Effector memory CD8-positive, alpha-beta T cell (primary cell): ENCODE measurements at regions not wholly inside any gene's neighbourhood (a gene's known extent, or its start where the extent isn't known, plus 50 kb on each side); places are given as distances from the start of the nearest gene placed in this dataset.
"Not testable (repeated sequence)": the region's sequence is repeated elsewhere in the genome, so short reads cannot be mapped to it uniquely, and the experiment has no call there.

Experiments used
- ATAC-seq: fragments of 150-1000 bp; cut with Tn5 transposase; replicated peaks from 2 replicates; pipeline ENCODE4 v1.10.0; 2021; ENCODE audit warnings: mild to moderate bottlenecking, moderate library complexity
- DNase-seq, 3 experiments: peaks; one replicate each; pipeline ENCODE4 v3.0.0; 2021
- H3K27ac Mint-ChIP-seq, 2 donors: one replicate each; pipeline ENCODE4 v1.8.0; 2022; ENCODE audit warnings: mild to moderate bottlenecking in 2 of 2, mixed read lengths in 2 of 2, moderate library complexity in 2 of 2
- H3K27me3 Mint-ChIP-seq, 2 donors: one replicate each; pipeline ENCODE4 v1.8.0; 2022; ENCODE audit warnings: mixed read lengths in 2 of 2
- H3K36me3 Mint-ChIP-seq: one replicate; pipeline ENCODE4 v1.8.0; 2022; ENCODE audit warnings: mild to moderate bottlenecking, moderate library complexity, mixed read lengths; ENCODE audit not compliant: insufficient read depth
- H3K4me1 Mint-ChIP-seq, 2 donors: one replicate each; pipeline ENCODE4 v1.8.0; 2022; ENCODE audit warnings: low read depth in 2 of 2, mixed read lengths in 2 of 2
- H3K4me3 Mint-ChIP-seq, 2 donors: one replicate each; pipeline ENCODE4 v1.8.0; 2022; ENCODE audit warnings: mild to moderate bottlenecking in 2 of 2, mixed read lengths in 2 of 2, moderate library complexity in 2 of 2
- H3K9me3 Mint-ChIP-seq, 2 donors: one replicate each; pipeline ENCODE4 v1.8.0; 2022; ENCODE audit warnings: mixed read lengths in 2 of 2

DNA sequence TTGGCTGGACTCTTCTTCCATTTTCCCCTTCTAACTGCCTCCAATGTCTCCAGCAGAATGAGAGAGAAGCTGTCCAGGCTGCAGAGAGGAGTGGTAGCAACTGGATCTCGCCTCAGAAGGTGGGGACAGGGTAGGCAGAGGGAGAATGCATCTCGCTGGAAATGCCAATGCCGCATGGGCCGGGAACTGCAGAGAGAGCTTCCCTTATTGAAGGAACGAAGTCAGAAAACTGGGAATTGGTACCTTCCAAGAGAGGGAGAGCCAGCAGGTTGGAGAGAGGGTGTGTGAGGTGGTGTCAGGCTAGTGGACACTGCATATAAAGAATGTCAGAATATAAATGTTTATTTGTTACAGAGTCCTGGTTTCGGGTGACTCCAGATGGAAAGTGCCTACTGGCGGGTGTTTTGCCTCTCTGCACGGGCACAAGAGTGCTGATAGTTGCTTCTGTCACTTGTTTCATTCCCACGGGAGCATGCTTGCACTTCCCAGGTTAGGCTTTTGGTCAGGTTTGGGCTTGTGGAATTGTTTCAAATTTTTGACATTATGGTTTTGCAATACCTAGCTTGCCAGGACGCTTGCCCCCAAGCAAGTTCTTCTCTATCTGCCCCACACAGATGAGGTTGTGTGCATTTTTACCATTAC, 156.8 kb upstream of the STS start:
- H3K9me3 Mint-ChIP-seq, result peaks cover 0 to 2% of the 10 kb centered on the region in 2 donors
- ATAC-seq (no peak), DNase-seq (no peak)
- no peak overlapping the region for H3K4me3 Mint-ChIP-seq
- H3K36me3 Mint-ChIP-seq, result no peaks in the 10 kb centered on the region
- no peaks in the 10 kb centered on the region for H3K4me1 Mint-ChIP-seq
- H3K27me3 Mint-ChIP-seq, result no peaks in the 10 kb centered on the region
- no peak overlapping the region for H3K27ac Mint-ChIP-seq

GRCh38 chrX:6989858-6990257, 157.7 kb upstream of the STS start:
- H3K9me3 Mint-ChIP-seq, result peaks cover 0 to 2% of the 10 kb centered on the region in 2 donors
- no peak for ATAC-seq
- no peaks in the 10 kb centered on the region for H3K27me3 Mint-ChIP-seq
- no peak overlapping the region for H3K4me3 Mint-ChIP-seq
- no peak for DNase-seq
- H3K27ac Mint-ChIP-seq, result no peak overlapping the region
- H3K4me1 Mint-ChIP-seq, result no peaks in the 10 kb centered on the region
- H3K36me3 Mint-ChIP-seq, result no peaks in the 10 kb centered on the region

DNA sequence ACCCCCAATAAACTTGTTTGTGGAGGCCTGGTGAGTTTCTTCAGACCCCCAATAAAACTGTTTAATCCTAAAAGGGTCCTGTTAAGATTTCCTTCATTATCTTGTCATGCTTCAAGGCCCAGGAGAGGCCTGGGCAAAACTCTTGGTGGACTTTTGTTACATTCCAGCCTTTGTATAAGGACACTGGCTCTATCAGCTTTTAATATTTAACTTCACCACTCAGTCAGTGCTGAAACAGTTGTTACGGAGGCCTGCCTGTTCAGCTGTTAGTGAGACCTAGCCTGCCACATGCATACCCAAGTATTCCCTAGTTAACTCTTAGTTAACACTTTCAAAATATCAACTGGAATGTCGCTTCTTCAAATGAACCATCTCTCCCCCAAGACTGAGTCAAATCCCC, 158.8 kb upstream of the STS start:
- not testable (repeated sequence) for H3K4me3 Mint-ChIP-seq

DNA sequence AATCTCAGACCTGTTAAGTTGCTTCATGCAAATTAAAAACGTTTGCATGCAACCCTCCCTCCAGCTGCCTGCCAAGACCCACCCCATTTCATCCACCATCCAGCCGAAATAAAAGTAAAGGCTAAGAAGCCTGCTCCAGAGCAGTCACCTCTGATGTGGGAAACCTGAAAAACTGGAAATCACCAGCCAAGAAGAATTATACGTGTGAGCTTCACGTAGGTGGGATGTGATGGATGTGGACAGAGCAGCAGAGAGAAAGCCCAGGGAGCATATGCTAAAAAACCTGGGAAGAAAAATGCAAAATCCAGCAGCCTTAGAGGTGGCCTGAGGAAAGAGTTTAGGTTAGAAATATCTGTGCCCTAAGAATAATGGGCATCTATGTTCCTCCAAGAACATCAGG, 160.6 kb upstream of the STS start:
- H3K36me3 Mint-ChIP-seq, result no peaks in the 10 kb centered on the region
- no peaks in the 10 kb centered on the region for H3K27me3 Mint-ChIP-seq
- H3K4me3 Mint-ChIP-seq, result no peak overlapping the region
- no peak overlapping the region for H3K27ac Mint-ChIP-seq
- ATAC-seq, result no peak
- no peak for DNase-seq
- no peaks in the 10 kb centered on the region for H3K9me3 Mint-ChIP-seq
- H3K4me1 Mint-ChIP-seq, result no peaks in the 10 kb centered on the region

More for the DNA sequence above, 158.8 kb upstream of the STS start:
- H3K36me3 Mint-ChIP-seq, H3K9me3 Mint-ChIP-seq, DNase-seq, ATAC-seq, H3K4me1 Mint-ChIP-seq, H3K27me3 Mint-ChIP-seq, H3K27ac Mint-ChIP-seq: not testable (repeated sequence)

GRCh38 chrX:6985537-6985936, 162.0 kb upstream of the STS start:
- Mint-ChIP-seq H3K9me3 (no peaks in the 10 kb centered on the region), H3K27me3 (no peaks in the 10 kb centered on the region), H3K4me1 (no peaks in the 10 kb centered on the region), H3K36me3 (no peaks in the 10 kb centered on the region), H3K27ac (no peak overlapping the region), H3K4me3 (no peak overlapping the region)
- no peak for ATAC-seq
- no peak for DNase-seq

GRCh38 chrX:6983207-6983955, 164.1 kb upstream of the STS start:
- Mint-ChIP-seq H3K27ac (no peak overlapping the region), H3K4me3 (no peak overlapping the region), H3K9me3 (no peaks in the 10 kb centered on the region), H3K4me1 (no peaks in the 10 kb centered on the region), H3K36me3 (no peaks in the 10 kb centered on the region), H3K27me3 (no peaks in the 10 kb centered on the region)
- ATAC-seq (no peak), DNase-seq (no peak)

DNA sequence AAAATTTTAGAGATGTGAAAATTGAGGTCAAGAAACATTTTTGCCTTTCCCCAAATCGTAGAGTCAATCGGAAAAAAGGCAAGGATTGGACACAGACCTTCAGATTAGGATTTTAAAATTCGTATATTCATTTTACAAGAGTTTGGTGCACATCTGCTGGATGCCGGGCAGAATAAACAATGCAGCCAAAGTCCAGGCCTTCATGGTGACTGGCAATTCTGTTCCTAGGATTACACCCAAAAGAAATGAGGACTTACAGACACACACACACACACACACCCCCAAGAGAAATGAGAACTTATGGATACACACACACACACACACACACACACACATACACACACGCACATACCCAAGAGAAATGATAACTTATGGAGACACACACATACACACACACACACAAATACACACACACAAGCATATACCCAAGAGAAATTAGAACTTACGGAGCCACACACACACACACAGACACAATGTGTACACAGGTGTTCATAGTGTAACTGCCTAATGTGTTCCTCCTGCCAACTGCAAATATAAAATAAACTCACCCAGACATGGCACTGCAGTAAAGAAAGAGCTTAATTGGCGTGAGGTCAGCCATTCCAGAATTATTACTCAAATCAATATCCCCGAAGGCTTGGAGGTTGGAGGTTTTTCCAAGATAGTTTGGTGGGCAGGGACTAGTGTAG, 165.7 kb upstream of the STS start:
- peak overlapping the region in 1 of 2 donors; percentile 46 for H3K27ac Mint-ChIP-seq
- H3K9me3 Mint-ChIP-seq, result no peaks in the 10 kb centered on the region
- DNase-seq (no peak), ATAC-seq (no peak)
- no peak overlapping the region for H3K4me3 Mint-ChIP-seq
- H3K27me3 Mint-ChIP-seq, result no peaks in the 10 kb centered on the region
- no peaks in the 10 kb centered on the region for H3K36me3 Mint-ChIP-seq
- H3K4me1 Mint-ChIP-seq, result no peaks in the 10 kb centered on the region

- Mint-ChIP-seq H3K4me1 (no peaks in the 10 kb centered on the region), H3K27me3 (no peaks in the 10 kb centered on the region), H3K36me3 (no peaks in the 10 kb centered on the region), H3K27ac (no peak overlapping the region), H3K9me3 (no peaks in the 10 kb centered on the region), H3K4me3 (no peak overlapping the region)
- ATAC-seq, result no peak
- no peak for DNase-seq
Measured at GRCh38 chrX:6980981-6981380, 166.5 kb upstream of the STS start.

GRCh38 chrX:6968231-6968630, 179.3 kb upstream of the STS start:
- no peak for DNase-seq
- Mint-ChIP-seq H3K36me3 (no peaks in the 10 kb centered on the region), H3K4me1 (no peaks in the 10 kb centered on the region), H3K4me3 (no peak overlapping the region), H3K27ac (no peak overlapping the region), H3K9me3 (peaks cover 0 to 5% of the 10 kb centered on the region in 2 donors), H3K27me3 (no peaks in the 10 kb centered on the region)
- ATAC-seq, result no peak

GRCh38 chrX:6965729-6966128, 181.8 kb upstream of the STS start:
- H3K9me3 Mint-ChIP-seq, result no peaks in the 10 kb centered on the region
- H3K4me1 Mint-ChIP-seq, result no peaks in the 10 kb centered on the region
- H3K36me3 Mint-ChIP-seq, result no peaks in the 10 kb centered on the region
- H3K4me3 Mint-ChIP-seq, result no peak overlapping the region
- no peak for ATAC-seq
- H3K27ac Mint-ChIP-seq, result no peak overlapping the region
- no peaks in the 10 kb centered on the region for H3K27me3 Mint-ChIP-seq
- DNase-seq, result no peak

- no peak overlapping the region for H3K4me3 Mint-ChIP-seq
- no peak for ATAC-seq
- no peaks in the 10 kb centered on the region for H3K36me3 Mint-ChIP-seq
- no peak overlapping the region for H3K27ac Mint-ChIP-seq
- no peaks in the 10 kb centered on the region for H3K4me1 Mint-ChIP-seq
- no peak for DNase-seq
- H3K27me3 Mint-ChIP-seq, result no peaks in the 10 kb centered on the region
- H3K9me3 Mint-ChIP-seq, result no peaks in the 10 kb centered on the region
Measured at GRCh38 chrX:6962006-6962355, 185.5 kb upstream of the STS start.

DNA sequence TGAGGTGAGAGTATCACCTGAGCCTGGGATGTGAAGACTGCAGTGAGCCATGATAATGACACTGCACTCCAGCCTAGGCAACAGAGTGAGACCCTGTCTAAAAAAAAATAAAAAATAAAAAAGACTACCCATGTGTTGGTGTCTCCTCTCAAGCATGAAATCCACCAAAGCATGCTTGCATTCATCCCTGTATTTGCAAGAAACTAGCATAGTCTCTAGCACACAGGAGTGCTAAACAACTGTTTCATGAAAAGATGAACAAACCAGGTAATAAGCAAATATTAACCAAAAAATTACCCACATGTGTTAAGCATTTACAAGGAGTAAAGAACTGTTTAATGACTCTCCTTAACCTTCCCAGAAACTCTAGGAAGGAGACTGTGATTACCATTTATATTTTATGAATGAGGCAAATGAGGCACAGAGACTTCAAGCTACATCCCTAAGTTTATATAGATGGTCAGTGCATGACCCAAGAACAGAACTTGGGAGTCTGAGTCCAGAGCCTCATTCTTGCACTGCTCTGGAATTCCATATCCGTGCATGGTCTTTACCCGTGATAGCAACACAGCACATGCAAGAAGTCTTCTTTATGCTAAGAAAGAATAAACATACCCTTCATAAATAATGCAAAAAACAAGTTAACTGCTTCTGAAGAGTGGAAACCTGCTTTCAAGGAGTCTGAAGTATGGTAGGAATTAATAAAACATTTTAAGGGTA, 186.1 kb upstream of the STS start:
- H3K27me3 Mint-ChIP-seq, result no peaks in the 10 kb centered on the region
- no peak for ATAC-seq
- H3K4me1 Mint-ChIP-seq, result no peaks in the 10 kb centered on the region
- H3K9me3 Mint-ChIP-seq, result no peaks in the 10 kb centered on the region
- no peaks in the 10 kb centered on the region for H3K36me3 Mint-ChIP-seq
- H3K27ac Mint-ChIP-seq, result no peak overlapping the region
- H3K4me3 Mint-ChIP-seq, result no peak overlapping the region
- DNase-seq, result no peak

GRCh38 chrX:6959006-6959405, 188.5 kb upstream of the STS start:
- ATAC-seq (no peak), DNase-seq (no peak)
- no peaks in the 10 kb centered on the region for H3K4me1 Mint-ChIP-seq
- H3K9me3 Mint-ChIP-seq, result no peaks in the 10 kb centered on the region
- H3K36me3 Mint-ChIP-seq, result no peaks in the 10 kb centered on the region
- no peak overlapping the region for H3K4me3 Mint-ChIP-seq
- H3K27me3 Mint-ChIP-seq, result no peaks in the 10 kb centered on the region
- H3K27ac Mint-ChIP-seq, result no peak overlapping the region
